ENCODE measurements at regions not wholly inside any gene's neighbourhood (a gene's known extent, or its start where the extent isn't known, plus 50 kb on each side); places are given as distances from the start of the nearest gene placed in this dataset.

DNA sequence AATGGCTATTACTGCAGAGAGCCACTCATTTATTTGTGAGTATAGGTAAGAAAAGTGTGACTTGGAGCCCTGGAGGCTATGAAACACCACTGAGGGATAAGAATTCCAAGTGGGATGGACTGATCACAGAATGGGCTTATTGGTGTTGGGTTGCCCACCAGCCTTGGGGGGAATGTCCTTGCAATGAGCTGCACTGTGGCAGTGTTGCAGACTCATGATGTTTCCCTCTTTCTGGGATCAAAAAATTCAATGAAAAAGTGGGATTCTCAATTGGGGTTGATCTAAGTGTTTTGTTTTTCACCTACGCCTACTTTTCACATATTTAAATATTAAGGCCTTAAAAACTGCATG is 1024.5 kb upstream of the PCDH10 start:
- no peak for TF ChIP-seq GATA2 (IDR thresholded peaks at IDR 0.05; ENCODE audit: low read depth, low read length)
- no peak for TF ChIP-seq GATA3 (IDR thresholded peaks at IDR 0.05; ENCODE audit: low read depth, low read length)

Measured in SH-SY5Y (cell line).